Activated CD8-positive, alpha-beta memory T cell treated with anti-CD3 and anti-CD28 coated beads, Interleukin-2, amount 50 U/mL, for 24 hours (primary cell): ENCODE measurements at regions not wholly inside any gene's neighbourhood (a gene's known extent, or its start where the extent isn't known, plus 50 kb on each side); places are given as distances from the start of the nearest gene placed in this dataset.

Experiments used
- DNase-seq: peaks from one replicate; pipeline ENCODE4 v3.0.0-alpha.2; 2020; ENCODE audit errors: extremely low read depth

- DNase-seq: no peak
Measured at GRCh38 chr15:58269455-58270414, 131.6 kb downstream of the AQP9 start.

DNA sequence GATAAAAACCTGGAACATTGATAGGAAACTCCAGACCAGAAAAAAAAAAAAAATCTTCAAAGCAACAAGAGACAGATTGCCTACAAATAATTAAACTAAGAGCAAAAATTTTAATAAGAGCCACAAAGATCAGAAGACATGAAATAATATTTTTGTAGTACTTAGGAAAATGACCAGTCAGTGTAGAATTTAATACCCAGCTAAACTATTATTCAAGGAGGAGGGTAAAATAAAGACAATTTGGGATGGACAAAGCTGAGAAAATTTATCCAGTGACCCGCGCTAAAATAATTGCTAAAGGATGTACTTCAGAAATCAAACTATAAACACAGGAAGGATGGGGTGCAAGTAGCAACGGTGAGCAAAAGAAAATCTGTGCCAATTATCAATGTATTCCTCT is 133.2 kb downstream of the AQP9 start:
- no peak for DNase-seq

GRCh38 chr15:58273104-58273503 is 134.9 kb downstream of the AQP9 start:
- no peak for DNase-seq

DNA sequence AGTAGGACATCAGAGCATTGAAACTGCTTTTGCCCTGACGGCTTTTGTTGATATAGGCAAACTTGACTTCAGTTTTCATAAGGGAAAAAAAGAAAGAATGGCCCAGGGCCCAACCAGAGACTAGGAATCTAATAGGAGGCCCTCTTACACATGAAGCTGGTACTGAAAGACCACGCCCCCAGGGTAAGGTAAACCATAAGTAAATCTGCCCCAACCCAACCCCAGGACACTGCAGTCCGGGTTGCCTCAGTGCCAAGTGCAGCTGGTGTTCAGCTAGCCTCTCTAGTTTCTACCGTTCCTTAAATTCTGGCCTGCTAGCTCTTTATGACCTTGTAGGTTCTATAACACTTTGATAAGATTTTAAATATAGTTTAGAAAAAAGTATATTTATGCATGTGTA is 136.7 kb downstream of the AQP9 start:
- DNase-seq: no peak

DNA sequence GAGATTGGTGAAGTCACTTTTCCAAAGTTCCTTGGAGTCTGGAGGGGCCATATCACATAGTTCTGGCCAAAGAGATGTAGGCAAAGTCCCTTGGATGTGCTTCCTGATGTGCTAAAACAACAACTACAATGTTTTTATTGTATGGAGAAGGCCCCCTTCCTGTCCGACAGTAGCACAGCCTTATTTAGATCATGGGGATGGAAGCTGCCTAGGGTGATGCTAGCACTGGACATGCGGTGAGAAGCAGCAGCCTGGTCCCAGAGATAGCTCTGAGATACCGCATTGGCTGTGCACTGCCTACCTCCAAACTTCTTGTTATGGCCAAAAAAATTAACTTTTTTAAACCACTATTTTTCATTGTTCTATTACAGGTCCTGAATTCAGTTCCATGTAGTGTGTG is 137.6 kb downstream of the AQP9 start:
- DNase-seq: no peak

- DNase-seq: no peak
Measured at GRCh38 chr15:58276924-58277323, 138.7 kb downstream of the AQP9 start.

- DNase-seq: no peak
Measured at GRCh38 chr15:58277333-58277732, 139.2 kb downstream of the AQP9 start.

DNA sequence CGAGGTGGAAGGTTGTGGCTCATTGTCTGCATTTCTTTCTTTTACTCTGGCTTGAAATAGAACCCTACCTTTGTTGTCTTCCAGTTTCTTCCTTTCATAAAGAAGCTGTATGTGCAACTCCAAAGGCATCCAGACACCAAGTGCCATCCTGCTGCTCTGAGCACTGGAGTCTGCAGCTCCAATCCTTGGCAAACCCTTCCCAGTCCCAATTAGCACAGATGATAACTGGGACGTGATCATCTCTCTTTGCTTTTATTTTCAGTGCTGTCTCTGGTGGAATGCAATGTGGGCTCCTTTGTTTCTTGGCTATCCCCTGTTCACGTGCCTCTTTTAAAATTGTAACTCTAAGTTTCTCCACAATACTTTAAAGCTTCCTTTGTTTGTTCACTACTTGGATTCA is 140.9 kb downstream of the AQP9 start:
- DNase-seq: no peak

- DNase-seq: no peak
Measured at GRCh38 chr15:58279654-58280053, 141.5 kb downstream of the AQP9 start.

DNA sequence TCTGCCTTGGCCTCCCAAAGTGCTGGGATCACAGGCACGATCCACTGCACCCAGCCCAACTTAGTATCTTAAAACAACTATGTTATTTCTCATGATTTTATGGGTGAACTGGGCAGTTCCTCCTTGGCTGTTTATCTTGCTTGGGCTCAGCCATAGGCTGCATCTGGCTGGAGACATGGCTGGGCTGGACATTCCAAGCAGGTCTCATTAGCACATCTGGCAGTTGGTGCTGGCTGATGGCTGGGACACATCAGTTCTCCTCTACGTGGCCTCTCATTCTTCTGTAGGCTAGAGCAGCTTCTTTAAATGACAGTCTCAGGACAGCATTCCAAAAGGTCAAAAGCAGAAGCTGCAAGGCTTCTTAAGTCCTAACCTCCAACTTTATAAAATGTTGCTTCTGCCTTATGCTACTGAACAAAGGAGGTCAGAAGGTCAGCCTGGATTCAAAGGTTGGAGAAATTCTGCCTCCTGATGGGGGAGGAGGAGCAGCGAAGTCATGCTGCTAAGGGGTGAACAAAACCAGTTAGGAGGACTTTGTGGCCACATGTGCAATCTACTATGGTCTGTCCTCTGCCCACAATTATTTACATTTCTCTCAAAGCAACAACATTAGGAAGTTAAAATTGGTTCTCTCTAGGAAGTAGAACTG is 144.0 kb downstream of the AQP9 start:
- no peak for DNase-seq

- no peak for DNase-seq
Measured at GRCh38 chr15:58283302-58283701, 145.1 kb downstream of the AQP9 start.

- DNase-seq: no peak
Measured at GRCh38 chr15:58284293-58284692, 146.1 kb downstream of the AQP9 start.

DNA sequence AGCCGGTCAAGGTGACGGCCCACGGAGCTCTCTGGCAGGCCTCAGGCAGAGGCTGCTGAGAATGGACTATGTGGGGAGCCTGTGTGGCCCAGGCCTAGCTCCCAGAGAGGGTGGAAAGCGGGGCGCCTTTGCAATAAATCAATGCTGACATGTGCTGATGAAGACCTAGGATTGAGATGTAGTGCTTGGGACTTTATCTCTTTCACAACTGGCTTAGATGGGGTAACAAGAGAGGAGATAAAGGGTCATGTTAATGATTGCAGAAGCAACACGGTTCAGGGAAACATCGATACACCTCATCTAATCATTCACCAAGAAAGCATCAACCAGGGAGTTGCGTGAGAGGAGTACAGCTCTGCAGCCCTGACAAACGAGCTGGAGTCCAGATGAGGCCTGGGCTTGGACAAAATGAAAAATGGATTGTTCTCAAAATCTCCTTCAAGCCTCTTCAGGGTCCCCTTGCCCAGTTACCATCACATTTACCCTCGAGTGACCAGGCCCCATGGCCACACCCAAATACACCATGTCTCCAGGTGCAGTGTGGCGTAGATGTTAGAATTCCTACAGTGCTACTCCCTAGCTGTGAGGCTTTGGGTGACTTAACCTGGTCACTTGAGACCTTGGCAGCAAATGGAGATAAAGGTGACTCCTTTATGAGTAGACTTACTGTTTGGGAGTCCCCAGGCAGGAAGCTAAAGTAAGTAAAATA is 146.4 kb upstream of the LIPC start:
- no peak for DNase-seq

GRCh38 chr15:58285921-58286278 is 145.9 kb upstream of the LIPC start:
- DNase-seq: no peak

DNA sequence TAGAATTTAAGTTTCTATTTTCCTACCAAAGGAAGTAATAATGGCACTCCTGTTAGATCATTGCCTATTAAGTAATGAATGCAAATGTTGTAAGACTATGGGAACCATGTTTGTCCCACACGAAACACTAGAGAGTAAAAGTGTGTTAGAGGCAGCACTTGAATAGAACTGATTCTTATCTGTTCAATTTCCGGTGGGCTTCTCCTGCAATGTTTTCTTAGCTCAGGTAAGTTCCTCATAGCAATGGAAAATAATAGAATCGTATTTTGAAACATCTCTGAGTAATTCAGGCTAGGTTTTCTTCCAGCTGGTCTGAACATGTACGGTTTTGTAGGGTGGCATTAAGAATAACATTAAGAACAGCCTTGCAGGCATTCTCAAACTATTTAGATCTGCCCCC is 145.3 kb upstream of the LIPC start:
- no peak for DNase-seq

- no peak for DNase-seq
Measured at GRCh38 chr15:58287891-58288290, 143.9 kb upstream of the LIPC start.

DNA sequence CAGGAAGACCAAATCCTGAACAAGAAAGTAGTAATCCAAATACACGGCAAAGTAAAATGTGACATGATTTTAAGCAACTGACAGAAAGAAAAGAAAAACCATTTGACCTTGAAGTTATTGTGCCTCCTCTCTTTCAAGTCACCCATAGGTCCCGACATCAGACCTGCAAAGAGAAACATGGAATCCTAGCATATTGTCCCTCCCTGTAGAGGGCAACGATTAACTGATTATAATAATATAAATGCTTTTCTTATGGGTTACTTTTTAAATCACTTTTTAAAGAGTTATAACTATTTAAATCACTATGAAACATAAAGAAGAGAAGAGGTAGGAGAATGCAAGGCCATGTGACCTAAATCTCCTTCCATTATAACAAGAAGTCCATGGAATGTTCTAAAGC is 143.2 kb upstream of the LIPC start:
- no peak for DNase-seq

GRCh38 chr15:58291848-58292247 is 139.9 kb upstream of the LIPC start:
- DNase-seq: no peak

DNA sequence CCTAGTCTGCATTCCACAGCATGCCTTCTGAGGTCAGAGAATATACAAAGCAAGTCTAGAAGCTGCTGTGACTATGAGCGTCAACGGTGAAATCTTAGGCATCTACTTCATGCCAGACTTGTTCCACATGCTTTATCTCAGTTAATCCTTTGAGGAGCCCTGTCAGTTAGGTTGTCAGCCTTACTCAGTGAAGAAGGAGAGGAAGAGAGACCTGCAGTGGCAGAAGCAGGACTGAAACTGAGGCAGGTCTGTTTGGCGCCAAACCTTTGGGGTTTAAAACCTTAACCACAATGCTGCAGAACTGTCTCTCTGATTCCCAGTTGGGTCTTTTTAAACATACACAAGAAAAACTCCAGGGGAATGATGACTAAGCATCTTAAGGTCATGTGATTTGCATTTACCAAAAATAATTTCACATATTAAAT is 139.0 kb upstream of the LIPC start:
- DNase-seq: no peak

GRCh38 chr15:58293622-58294550 is 137.9 kb upstream of the LIPC start:
- no peak for DNase-seq

DNA sequence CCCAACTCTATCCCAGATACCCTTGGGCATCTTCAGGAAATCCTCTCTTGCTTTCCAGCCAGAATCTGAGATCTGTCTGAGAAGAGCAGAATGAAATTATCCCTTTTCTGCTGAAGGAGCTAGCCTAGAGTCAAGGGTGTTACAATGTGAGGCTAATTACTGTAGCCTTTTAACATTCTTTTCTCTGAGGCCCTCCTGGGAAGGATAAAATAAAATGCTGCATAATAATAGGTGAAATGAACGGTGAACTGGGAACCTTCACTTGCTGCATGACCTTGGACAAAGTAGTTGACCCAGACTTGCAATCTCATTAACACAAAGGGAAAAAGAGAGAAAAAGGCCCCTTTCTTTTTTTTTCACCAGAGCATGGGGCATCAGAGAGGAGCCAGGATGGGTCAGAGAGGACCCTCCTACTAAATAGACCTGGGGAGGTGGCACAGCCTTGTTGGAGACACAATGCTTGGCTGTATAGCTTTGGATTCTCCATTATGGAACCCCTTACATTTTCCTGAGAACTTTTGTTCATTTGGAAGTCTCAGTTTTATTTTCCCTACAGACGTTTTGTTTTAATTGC is 137.0 kb upstream of the LIPC start:
- DNase-seq: no peak
